GM23338 (cell line): ENCODE measurements at regions not wholly inside any gene's neighbourhood (a gene's known extent, or its start where the extent isn't known, plus 50 kb on each side); places are given as distances from the start of the nearest gene placed in this dataset.

Experiments used
- ATAC-seq: fragments of 200-7000 bp; cut with Tn5 transposase; 3 replicates; pipeline ENCODE4 v1.9.1; 2020
- DNase-seq: peaks from one replicate; pipeline ENCODE4 v3.0.0-alpha.2; 2015; ENCODE audit warnings: low spot score
- H2AFZ ChIP-seq: fragments of 200-600 bp; sonication (generic); 2 replicates; pipeline ENCODE4 v1.8.0; 2016; ENCODE audit warnings: antibody characterized with exemption, mild to moderate bottlenecking, moderate library complexity
- H3F3A ChIP-seq: fragments of 200-600 bp; sonication (generic); replicated peaks from 2 replicates; pipeline ENCODE4 v1.8.0; 2017; ENCODE audit warnings: antibody characterized with exemption, mixed run types, low read depth
- H3K27ac ChIP-seq: fragments of 200-600 bp; sonication (generic); 2 replicates; pipeline ENCODE4 v1.6.1; 2016; ENCODE audit warnings: low read depth
- H3K27me3 ChIP-seq: fragments of 200-600 bp; sonication (generic); 2 replicates; pipeline ENCODE4 v1.8.0; 2016; ENCODE audit warnings: mild to moderate bottlenecking, mixed run types, moderate library complexity; ENCODE audit not compliant: insufficient read depth
- H3K36me3 ChIP-seq: fragments of 200-600 bp; sonication (generic); 2 replicates; pipeline ENCODE4 v1.8.0; 2016; ENCODE audit warnings: mild to moderate bottlenecking; ENCODE audit not compliant: insufficient read depth
- H3K4me1 ChIP-seq: fragments of 200-600 bp; sonication (generic); 2 replicates; pipeline ENCODE4 v1.8.0; 2016; ENCODE audit warnings: mild to moderate bottlenecking, moderate library complexity; ENCODE audit not compliant: insufficient read depth
- H3K4me2 ChIP-seq: fragments of 200-600 bp; sonication (generic); 2 replicates; pipeline ENCODE4 v1.7.1; 2017; ENCODE audit warnings: mixed run types
- H3K4me3 ChIP-seq: fragments of 200-600 bp; sonication (generic); 2 replicates; pipeline ENCODE4 v1.6.1; 2016; ENCODE audit warnings: mixed run types
- H3K79me2 ChIP-seq: fragments of 200-600 bp; sonication (generic); replicated peaks from 2 replicates; pipeline ENCODE4 v1.8.0; 2017; ENCODE audit warnings: mild to moderate bottlenecking; ENCODE audit not compliant: insufficient read depth
- H3K9me2 ChIP-seq: fragments of 200-600 bp; sonication (generic); 2 replicates; pipeline ENCODE4 v1.8.0; 2017; ENCODE audit not compliant: insufficient read depth
- H4K20me1 ChIP-seq: fragments of 200-600 bp; sonication (generic); replicated peaks from 2 replicates; pipeline ENCODE4 v1.8.0; 2017; ENCODE audit warnings: mild to moderate bottlenecking; ENCODE audit not compliant: insufficient read depth
- H3K27ac Mint-ChIP-seq: 2 replicates; pipeline ENCODE4 v1.8.0; 2020; ENCODE audit warnings: inconsistent platforms, mild to moderate bottlenecking, moderate library complexity, mixed read lengths
- H3K27me3 Mint-ChIP-seq: 3 replicates; pipeline ENCODE4 v1.8.0; 2022; ENCODE audit warnings: low read depth, mild to moderate bottlenecking, moderate library complexity, mixed read lengths, inconsistent platforms; ENCODE audit not compliant: insufficient read depth, poor library complexity
- H3K36me3 Mint-ChIP-seq: 3 replicates; pipeline ENCODE4 v1.8.0; 2021; ENCODE audit warnings: low read depth, mild to moderate bottlenecking, inconsistent platforms, moderate library complexity, mixed read lengths
- H3K4me1 Mint-ChIP-seq: 3 replicates; pipeline ENCODE4 v1.8.0; 2020; ENCODE audit warnings: mild to moderate bottlenecking, inconsistent platforms, mixed read lengths
- H3K4me3 Mint-ChIP-seq: 3 replicates; pipeline ENCODE4 v1.8.0; 2021; ENCODE audit warnings: moderate library complexity, mild to moderate bottlenecking, inconsistent platforms, mixed read lengths
- H3K9me3 Mint-ChIP-seq: 3 replicates; pipeline ENCODE4 v1.8.0; 2020; ENCODE audit warnings: moderate library complexity, mild to moderate bottlenecking, inconsistent platforms, mixed read lengths
- CREB1 ChIP-seq: fragments of 250-450 bp; sonication (Bioruptor Pico); IDR thresholded peaks from 2 replicates; pipeline ENCODE4 v1.5.0; 2020; ENCODE audit warnings: low read depth, mild to moderate bottlenecking, moderate library complexity
- CTCF ChIP-seq, 2 experiments: fragments of 200-600 bp in 1 of 2; sonication (generic) in 1 of 2; conservative IDR thresholded peaks; 2 replicates each; pipeline versions ENCODE4 v1.5.1 to v1.6.1; 2016 to 2017; ENCODE audit warnings: antibody characterized with exemption in 2 of 2, low read depth in 2 of 2, mild to moderate bottlenecking in 2 of 2, moderate library complexity in 1 of 2
- EZH2 ChIP-seq: fragments of 200-600 bp; sonication (generic); IDR thresholded peaks from one replicate; pipeline ENCODE4 v1.8.0; 2017; ENCODE audit warnings: antibody characterized with exemption, mild to moderate bottlenecking, low read depth; ENCODE audit not compliant: unreplicated experiment
- EZH2phosphoT487 ChIP-seq: fragments of 200-600 bp; sonication (generic); IDR thresholded peaks from one replicate; pipeline ENCODE4 v1.8.1; 2018; ENCODE audit warnings: antibody characterized with exemption; ENCODE audit not compliant: unreplicated experiment
- JUNB ChIP-seq: IDR thresholded peaks from one replicate; pipeline ENCODE4 v1.6.1; 2016; ENCODE audit warnings: antibody characterized with exemption; ENCODE audit not compliant: unreplicated experiment
- NANOG ChIP-seq: IDR thresholded peaks from 2 replicates; pipeline ENCODE4 v1.6.1; 2016; ENCODE audit warnings: antibody characterized with exemption, borderline replicate concordance
- POLR2AphosphoS5 ChIP-seq: IDR thresholded peaks from 2 replicates; pipeline ENCODE4 v1.6.1; 2016; ENCODE audit warnings: antibody characterized with exemption, low read depth
- REST ChIP-seq: IDR thresholded peaks from one replicate; pipeline ENCODE4 v1.6.1; 2018; ENCODE audit warnings: antibody characterized with exemption; ENCODE audit not compliant: unreplicated experiment
- STAT1 ChIP-seq: IDR thresholded peaks from one replicate; pipeline ENCODE4 v1.6.1; 2016; ENCODE audit warnings: antibody characterized with exemption; ENCODE audit not compliant: unreplicated experiment
- ZNF114 ChIP-seq: fragments of 250-450 bp; sonication (Bioruptor Pico); IDR thresholded peaks from 2 replicates; pipeline ENCODE4 v1.5.0; 2020; ENCODE audit warnings: mild to moderate bottlenecking, moderate library complexity
- ZNF462 ChIP-seq: fragments of 250-450 bp; sonication (Bioruptor Pico); IDR thresholded peaks from 2 replicates; pipeline ENCODE4 v1.5.0; 2020; ENCODE audit warnings: mild to moderate bottlenecking, moderate library complexity

GRCh38 chr11:69936771-69937170 lies 117.6 kb upstream of the FGF3 start (continued):
- TF ChIP-seq REST (no peak), NANOG (no peak), JUNB (no peak), EZH2phosphoT487 (no peak), CTCF (conservative IDR thresholded peaks at IDR 0.05; ENCODE audit: low read depth in 2 of 2) (no peak)

GRCh38 chr11:69938206-69938605 lies 119.0 kb upstream of the FGF3 start:
- H3K79me2 ChIP-seq, result no peaks in the 10 kb centered on the region
- Mint-ChIP-seq H3K4me1 (peaks cover 17% of the 10 kb centered on the region), H3K27ac (no peak overlapping the region), H3K27me3 (peaks cover 5% of the 10 kb centered on the region), H3K9me3 (no peaks in the 10 kb centered on the region), H3K36me3 (no peaks in the 10 kb centered on the region; the same call in 2 of the 3 replicates), H3K4me3 (no peak overlapping the region; the same call in 2 of the 3 replicates)
- no peaks in the 10 kb centered on the region for H3K9me2 ChIP-seq
- no peaks in the 10 kb centered on the region for H3K4me1 ChIP-seq
- no peak overlapping the region for H2AFZ ChIP-seq
- DNase-seq (no peak), ATAC-seq (no peak)
- no peak overlapping the region for H3K4me3 ChIP-seq
- H3K4me2 ChIP-seq, result no peak overlapping the region
- H3F3A ChIP-seq, result no peaks in the 10 kb centered on the region
- H3K27me3 ChIP-seq, result no peaks in the 10 kb centered on the region
- no peaks in the 10 kb centered on the region for H4K20me1 ChIP-seq
- H3K36me3 ChIP-seq, result no peaks in the 10 kb centered on the region
- no peak overlapping the region for H3K27ac ChIP-seq
- TF ChIP-seq POLR2AphosphoS5, result no peak
- no peak for TF ChIP-seq STAT1
- TF ChIP-seq NANOG, result no peak
- TF ChIP-seq EZH2phosphoT487, result no peak
- TF ChIP-seq JUNB, result no peak
- no peak for TF ChIP-seq CTCF (conservative IDR thresholded peaks at IDR 0.05; ENCODE audit: low read depth in 2 of 2)
- TF ChIP-seq CREB1 (CRISPR knock-in tag), result no peak
- TF ChIP-seq EZH2, result no peak
- TF ChIP-seq ZNF462 (CRISPR knock-in tag), result no peak
- TF ChIP-seq ZNF114 (CRISPR knock-in tag), result no peak
